Vagina (tissue), 2 donors: ENCODE measurements at regions not wholly inside any gene's neighbourhood (a gene's known extent, or its start where the extent isn't known, plus 50 kb on each side); places are given as distances from the start of the nearest gene placed in this dataset.
"Not testable (repeated sequence)": the region's sequence is repeated elsewhere in the genome, so short reads cannot be mapped to it uniquely, and the experiment has no call there.

Experiments used
- DNase-seq, 2 donors: peaks; one replicate each; pipeline ENCODE4 v3.0.0-alpha.2; 2017; ENCODE audit errors: extremely low spot score in 2 of 2
- H3K27ac ChIP-seq: fragments of 200-600 bp; sonication (generic); one replicate; pipeline ENCODE4 v1.5.1; 2019
- H3K27me3 ChIP-seq: fragments of 200-600 bp; sonication (generic); one replicate; pipeline ENCODE4 v1.5.1; 2019
- H3K36me3 ChIP-seq, 2 donors: fragments of 200-600 bp; sonication (generic); one replicate each; pipeline ENCODE4 v1.5.1; 2017 to 2019
- H3K4me1 ChIP-seq: fragments of 200-600 bp; sonication (generic); one replicate; pipeline ENCODE4 v1.5.1; 2019
- H3K4me3 ChIP-seq, 2 donors: fragments of 200-600 bp; sonication (generic); 1 replicate in 1 of 2; 2 replicates in 1 of 2; pipeline ENCODE4 v1.5.1; 2016 to 2019
- H3K9me3 ChIP-seq: fragments of 200-600 bp; sonication (generic); one replicate; pipeline ENCODE4 v1.5.1; 2019
- POLR2A ChIP-seq, 2 donors: fragments of 450-650 bp; IDR thresholded peaks; one replicate each; pipeline ENCODE4 v1.6.1; 2017; ENCODE audit warnings: antibody characterized with exemption in 2 of 2, mild to moderate bottlenecking in 2 of 2, moderate library complexity in 2 of 2
- POLR2AphosphoS5 ChIP-seq, 2 donors: sonication (generic); formaldehyde crosslinking; IDR thresholded peaks; one replicate each; pipeline ENCODE4 v1.9.0; 2017; ENCODE audit warnings: antibody characterized with exemption in 2 of 2, mild to moderate bottlenecking in 2 of 2, low read depth in 1 of 2; ENCODE audit not compliant: insufficient read depth in 1 of 2
- intact Hi-C: fragments of 100-400 bp; cut with DNase I; formaldehyde crosslinking; loops from one replicate; pipeline ENCODE4 v1.15.1; 2023
- TF ChIP-seq, protein P1 (sequence below), 3 experiments: fragments of 450-650 bp in 2 of 3; fragments of 200-600 bp in 1 of 3; sonication (generic) in 1 of 3; IDR thresholded peaks; one replicate each; pipeline ENCODE4 v1.5.1; 2017 to 2019; ENCODE audit warnings: antibody characterized with exemption in 3 of 3, mild to moderate bottlenecking in 2 of 3, moderate library complexity in 2 of 3

DNA sequence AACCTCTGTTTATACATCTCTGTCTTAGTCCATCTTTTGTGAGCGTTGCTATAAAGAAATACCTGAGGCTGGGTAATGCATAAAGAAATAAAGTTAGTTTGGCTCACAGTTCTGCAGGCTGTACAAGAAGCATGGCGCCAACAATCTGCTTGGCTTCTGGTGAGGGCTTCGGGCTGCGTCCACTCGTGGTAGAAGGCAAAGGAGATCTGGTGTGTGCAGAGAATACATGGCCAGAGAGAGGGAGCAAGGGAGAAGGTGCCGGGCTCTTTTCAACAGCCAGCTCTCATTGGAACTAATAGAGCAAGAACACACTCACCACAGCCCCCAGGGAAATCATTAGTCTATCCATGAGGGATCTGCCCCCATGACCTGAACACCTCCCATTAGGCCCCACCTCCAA is 100.3 kb upstream of the SRSF6 start:
- no peaks in the 10 kb centered on the region for H3K27me3 ChIP-seq
- H3K9me3 ChIP-seq, result no peaks in the 10 kb centered on the region
- H3K27ac ChIP-seq, result no peak overlapping the region
- no peaks in the 10 kb centered on the region for H3K4me1 ChIP-seq
- DNase-seq, result no peak
- intact Hi-C loops, result no loop called here
- H3K36me3 ChIP-seq, result no peaks in the 10 kb centered on the region
- H3K4me3 ChIP-seq, result no peak overlapping the region
- TF ChIP-seq, protein P1, sequence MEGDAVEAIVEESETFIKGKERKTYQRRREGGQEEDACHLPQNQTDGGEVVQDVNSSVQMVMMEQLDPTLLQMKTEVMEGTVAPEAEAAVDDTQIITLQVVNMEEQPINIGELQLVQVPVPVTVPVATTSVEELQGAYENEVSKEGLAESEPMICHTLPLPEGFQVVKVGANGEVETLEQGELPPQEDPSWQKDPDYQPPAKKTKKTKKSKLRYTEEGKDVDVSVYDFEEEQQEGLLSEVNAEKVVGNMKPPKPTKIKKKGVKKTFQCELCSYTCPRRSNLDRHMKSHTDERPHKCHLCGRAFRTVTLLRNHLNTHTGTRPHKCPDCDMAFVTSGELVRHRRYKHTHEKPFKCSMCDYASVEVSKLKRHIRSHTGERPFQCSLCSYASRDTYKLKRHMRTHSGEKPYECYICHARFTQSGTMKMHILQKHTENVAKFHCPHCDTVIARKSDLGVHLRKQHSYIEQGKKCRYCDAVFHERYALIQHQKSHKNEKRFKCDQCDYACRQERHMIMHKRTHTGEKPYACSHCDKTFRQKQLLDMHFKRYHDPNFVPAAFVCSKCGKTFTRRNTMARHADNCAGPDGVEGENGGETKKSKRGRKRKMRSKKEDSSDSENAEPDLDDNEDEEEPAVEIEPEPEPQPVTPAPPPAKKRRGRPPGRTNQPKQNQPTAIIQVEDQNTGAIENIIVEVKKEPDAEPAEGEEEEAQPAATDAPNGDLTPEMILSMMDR (IDR thresholded peaks at IDR 0.05), result no peak
- TF ChIP-seq POLR2AphosphoS5 (IDR thresholded peaks at IDR 0.05; ENCODE audit: insufficient read depth in 1 of 2, low read depth in 1 of 2) (no peak), POLR2A (IDR thresholded peaks at IDR 0.05) (no peak)

DNA sequence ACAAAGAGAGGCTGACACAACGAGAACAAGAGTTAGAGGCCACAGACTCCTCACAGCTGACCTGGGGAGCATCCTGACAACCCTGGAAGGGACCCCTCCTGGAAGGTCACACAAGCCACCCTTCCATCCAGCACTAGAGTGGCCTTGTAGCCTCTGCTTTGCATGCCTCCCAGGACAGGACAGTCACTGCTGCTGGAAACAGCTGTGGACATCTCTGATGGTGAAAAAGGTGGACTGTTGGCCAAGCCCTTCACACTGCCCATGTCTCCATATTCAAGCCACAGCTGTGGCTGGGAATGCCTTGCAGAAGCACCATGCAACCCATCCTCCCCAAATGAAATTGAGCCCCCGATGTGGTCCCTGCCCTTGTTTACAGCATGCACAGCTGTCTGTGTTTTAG is 102.1 kb upstream of the SRSF6 start:
- H3K36me3 ChIP-seq, result no peaks in the 10 kb centered on the region
- H3K27ac ChIP-seq, result no peak overlapping the region
- H3K27me3 ChIP-seq, result no peaks in the 10 kb centered on the region
- no peak for DNase-seq
- H3K4me1 ChIP-seq, result no peaks in the 10 kb centered on the region
- H3K4me3 ChIP-seq, result no peak overlapping the region
- intact Hi-C loops, result no loop called here
- no peaks in the 10 kb centered on the region for H3K9me3 ChIP-seq
- TF ChIP-seq, protein P1 (IDR thresholded peaks at IDR 0.05), result no peak
- TF ChIP-seq POLR2A (IDR thresholded peaks at IDR 0.05) (no peak), POLR2AphosphoS5 (IDR thresholded peaks at IDR 0.05; ENCODE audit: insufficient read depth in 1 of 2, low read depth in 1 of 2) (no peak)

DNA sequence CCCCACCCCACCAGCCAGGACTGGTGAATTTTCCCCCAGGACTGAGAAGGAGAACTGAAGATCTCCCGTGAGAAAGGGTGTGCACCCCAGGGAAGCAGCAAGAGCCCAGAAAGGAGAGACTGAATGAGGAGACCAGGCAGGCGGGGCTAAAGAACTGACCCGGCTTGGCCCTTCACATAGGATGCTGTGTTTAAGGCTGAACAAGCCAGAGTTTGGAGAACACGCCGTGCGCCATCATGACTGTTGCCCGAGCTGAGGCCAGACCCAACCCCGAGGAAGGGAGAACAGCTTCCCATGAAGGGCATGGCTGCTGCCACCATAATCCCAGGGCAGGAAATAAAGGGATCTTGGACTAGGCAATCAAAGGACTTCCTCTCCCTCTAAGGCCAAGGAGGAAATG is 104.7 kb upstream of the SRSF6 start:
- H3K4me1 ChIP-seq, result no peaks in the 10 kb centered on the region
- no peaks in the 10 kb centered on the region for H3K36me3 ChIP-seq
- intact Hi-C loops, result no loop called here
- TF ChIP-seq POLR2AphosphoS5 (IDR thresholded peaks at IDR 0.05; ENCODE audit: insufficient read depth in 1 of 2, low read depth in 1 of 2) (no peak), POLR2A (IDR thresholded peaks at IDR 0.05) (no peak)
- TF ChIP-seq, protein P1 (IDR thresholded peaks at IDR 0.05), result no peak
- DNase-seq, result no peak
- no peaks in the 10 kb centered on the region for H3K9me3 ChIP-seq
- no peak overlapping the region for H3K4me3 ChIP-seq
- H3K27me3 ChIP-seq, result no peaks in the 10 kb centered on the region
- no peak overlapping the region for H3K27ac ChIP-seq

DNA sequence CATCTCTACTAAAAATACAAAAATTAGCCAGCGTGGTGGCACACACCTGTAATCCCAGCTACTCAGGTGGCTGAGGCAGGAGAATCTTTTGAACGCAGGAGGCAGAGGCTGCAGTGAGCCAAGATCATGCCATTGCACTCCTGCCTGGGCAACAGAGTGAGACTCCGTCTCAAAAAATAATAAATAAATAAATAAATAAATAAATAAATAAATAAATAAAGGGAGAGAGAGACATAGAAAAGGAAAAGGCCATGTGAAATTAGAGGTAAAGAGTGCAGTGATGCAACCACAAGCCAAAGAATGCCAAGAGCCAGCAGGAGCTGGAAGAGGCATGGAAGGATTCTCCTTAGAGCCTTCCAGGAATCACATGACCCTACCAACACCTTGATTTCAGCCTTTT is 107.0 kb upstream of the SRSF6 start:
- H3K27ac ChIP-seq, H3K4me3 ChIP-seq, intact Hi-C loops, DNase-seq, H3K27me3 ChIP-seq, H3K9me3 ChIP-seq, H3K4me1 ChIP-seq, H3K36me3 ChIP-seq: not testable (repeated sequence)

GRCh38 chr20:43349841-43350240 is 107.9 kb upstream of the SRSF6 start:
- intact Hi-C loops, result no loop called here
- H3K27me3 ChIP-seq, result no peaks in the 10 kb centered on the region
- no peaks in the 10 kb centered on the region for H3K36me3 ChIP-seq
- no peak overlapping the region for H3K4me3 ChIP-seq
- no peak for DNase-seq
- H3K27ac ChIP-seq, result no peak overlapping the region
- no peaks in the 10 kb centered on the region for H3K9me3 ChIP-seq
- TF ChIP-seq, protein P1 (IDR thresholded peaks at IDR 0.05), result no peak
- TF ChIP-seq POLR2A (IDR thresholded peaks at IDR 0.05), result no peak
- no peak for TF ChIP-seq POLR2AphosphoS5 (IDR thresholded peaks at IDR 0.05; ENCODE audit: insufficient read depth in 1 of 2, low read depth in 1 of 2)
- no peaks in the 10 kb centered on the region for H3K4me1 ChIP-seq

- H3K27ac ChIP-seq, H3K9me3 ChIP-seq, H3K4me1 ChIP-seq, H3K4me3 ChIP-seq, DNase-seq, intact Hi-C loops, H3K27me3 ChIP-seq, H3K36me3 ChIP-seq: not testable (repeated sequence)
Observed at GRCh38 chr20:43347839-43348238, 109.9 kb upstream of the SRSF6 start.
